HEK293T (cell line): ENCODE measurements at regions not wholly inside any gene's neighbourhood (a gene's known extent, or its start where the extent isn't known, plus 50 kb on each side); places are given as distances from the start of the nearest gene placed in this dataset.

ENCODE experiments used
- BHLHE40 ChIP-seq: fragments of 450-650 bp; IDR thresholded peaks from 2 replicates; pipeline ENCODE4 v1.6.1; 2016; ENCODE audit warnings: mild to moderate bottlenecking, moderate library complexity, borderline replicate concordance
- ELF4 ChIP-seq: fragments of 450-650 bp; IDR thresholded peaks from 2 replicates; pipeline ENCODE4 v1.6.1; 2017; ENCODE audit warnings: antibody characterized with exemption
- FOXM1 ChIP-seq: fragments of 450-650 bp; IDR thresholded peaks from 2 replicates; pipeline ENCODE4 v1.6.1; 2017; ENCODE audit warnings: mild to moderate bottlenecking, borderline replicate concordance
- HDGF ChIP-seq: fragments of 450-650 bp; IDR thresholded peaks from 2 replicates; pipeline ENCODE4 v1.6.1; 2017; ENCODE audit warnings: antibody characterized with exemption, borderline replicate concordance
- LEF1 ChIP-seq: fragments of 450-650 bp; IDR thresholded peaks from 2 replicates; pipeline ENCODE4 v1.6.1; 2017; ENCODE audit warnings: mild to moderate bottlenecking, borderline replicate concordance
- SP1 ChIP-seq: fragments of 450-650 bp; IDR thresholded peaks from 2 replicates; pipeline ENCODE4 v1.6.1; 2017
- SUZ12 ChIP-seq: fragments of 450-650 bp; IDR thresholded peaks from 2 replicates; pipeline ENCODE4 v1.6.1; 2016; ENCODE audit warnings: mild to moderate bottlenecking
- ZNF384 ChIP-seq: fragments of 450-650 bp; IDR thresholded peaks from 2 replicates; pipeline ENCODE4 v1.6.1; 2016
- TF ChIP-seq, protein P1 (sequence below): fragments of 450-650 bp; IDR thresholded peaks from 2 replicates; pipeline ENCODE4 v1.6.1; 2016

DNA sequence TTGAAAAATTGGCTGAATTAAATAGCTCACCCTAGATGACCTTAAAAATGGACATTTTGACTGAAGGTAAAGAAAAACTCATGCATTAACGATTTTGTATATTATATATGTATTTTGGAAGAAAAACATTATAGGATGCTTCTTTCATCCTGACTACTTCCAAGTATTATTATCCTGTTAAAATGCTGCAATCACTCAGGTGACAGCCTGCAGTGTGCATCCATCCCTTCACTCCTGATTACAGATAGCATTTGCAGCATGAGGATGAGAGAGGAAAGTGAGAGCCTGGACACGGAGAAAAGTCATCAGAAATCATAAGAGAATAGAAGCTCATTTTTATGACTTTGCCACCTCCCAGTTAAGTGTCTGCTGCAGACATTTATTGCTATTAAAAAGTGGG lies 1055.6 kb downstream of the PCDH17 start:
- TF ChIP-seq SP1 (no peak), ZNF384 (no peak), ELF4 (no peak), FOXM1 (no peak), BHLHE40 (no peak), SUZ12 (no peak), LEF1 (no peak), HDGF (no peak)
- TF ChIP-seq, protein P1, sequence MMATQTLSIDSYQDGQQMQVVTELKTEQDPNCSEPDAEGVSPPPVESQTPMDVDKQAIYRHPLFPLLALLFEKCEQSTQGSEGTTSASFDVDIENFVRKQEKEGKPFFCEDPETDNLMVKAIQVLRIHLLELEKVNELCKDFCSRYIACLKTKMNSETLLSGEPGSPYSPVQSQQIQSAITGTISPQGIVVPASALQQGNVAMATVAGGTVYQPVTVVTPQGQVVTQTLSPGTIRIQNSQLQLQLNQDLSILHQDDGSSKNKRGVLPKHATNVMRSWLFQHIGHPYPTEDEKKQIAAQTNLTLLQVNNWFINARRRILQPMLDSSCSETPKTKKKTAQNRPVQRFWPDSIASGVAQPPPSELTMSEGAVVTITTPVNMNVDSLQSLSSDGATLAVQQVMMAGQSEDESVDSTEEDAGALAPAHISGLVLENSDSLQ: no peak
